HG02798 (cell line): ENCODE measurements at regions not wholly inside any gene's neighbourhood (a gene's known extent, or its start where the extent isn't known, plus 50 kb on each side); places are given as distances from the start of the nearest gene placed in this dataset.
"Not testable (repeated sequence)": the region's sequence is repeated elsewhere in the genome, so short reads cannot be mapped to it uniquely, and the experiment has no call there.

Experiments used
- ATAC-seq: cut with Tn5 transposase; IDR thresholded peaks from one replicate; pipeline ENCODE4 v1.9.1; 2021; ENCODE audit warnings: mild to moderate bottlenecking; ENCODE audit not compliant: unreplicated experiment, poor library complexity

DNA sequence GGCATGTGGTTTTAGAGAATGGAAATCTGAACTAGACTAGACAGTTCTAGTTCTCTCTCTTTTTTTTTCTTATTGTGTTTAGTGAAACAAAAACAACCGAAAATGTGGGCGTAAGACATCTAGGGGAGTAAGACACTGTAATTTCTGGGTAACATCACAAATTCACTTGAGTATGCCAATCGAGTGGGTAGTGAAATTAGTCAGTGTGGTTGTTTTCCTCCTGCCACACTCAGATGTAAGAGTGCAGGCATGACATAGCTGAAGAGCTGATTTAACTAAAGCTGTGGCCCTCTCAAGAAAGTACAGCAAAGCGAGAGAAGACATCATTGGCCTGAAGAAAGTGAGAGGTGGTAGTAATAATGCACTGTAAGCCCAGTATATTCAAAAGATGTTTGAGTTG, 1585.3 kb upstream of the AGA start:
- no peak for ATAC-seq

- ATAC-seq, result no peak
These were observed 1586.1 kb upstream of the AGA start for GRCh38 chr4:179028321-179028720.

- ATAC-seq, result no peak
These were observed 1587.4 kb upstream of the AGA start for GRCh38 chr4:179029683-179030082.

DNA sequence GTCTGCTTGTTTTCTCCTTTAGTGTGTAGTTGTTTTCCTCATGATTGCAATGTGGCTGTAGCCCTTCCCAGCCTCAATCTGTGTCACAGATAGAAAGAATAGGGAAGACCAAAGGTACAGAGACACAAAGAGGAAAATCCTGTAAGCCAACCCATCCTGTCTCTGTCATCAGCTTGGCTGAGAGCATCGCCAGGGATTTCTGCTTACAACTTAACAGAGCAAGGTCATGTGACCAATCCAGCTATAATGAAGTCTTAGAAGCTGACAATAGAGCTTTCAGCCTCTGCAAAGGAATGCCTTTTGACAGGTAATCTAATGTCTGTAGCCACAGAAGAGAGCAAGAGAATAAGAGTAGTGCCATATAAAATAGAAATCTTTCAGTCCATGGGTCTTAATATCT, 1598.0 kb upstream of the AGA start:
- ATAC-seq, result no peak

- no peak for ATAC-seq
These were observed 1606.7 kb upstream of the AGA start for GRCh38 chr4:179048839-179049453.

DNA sequence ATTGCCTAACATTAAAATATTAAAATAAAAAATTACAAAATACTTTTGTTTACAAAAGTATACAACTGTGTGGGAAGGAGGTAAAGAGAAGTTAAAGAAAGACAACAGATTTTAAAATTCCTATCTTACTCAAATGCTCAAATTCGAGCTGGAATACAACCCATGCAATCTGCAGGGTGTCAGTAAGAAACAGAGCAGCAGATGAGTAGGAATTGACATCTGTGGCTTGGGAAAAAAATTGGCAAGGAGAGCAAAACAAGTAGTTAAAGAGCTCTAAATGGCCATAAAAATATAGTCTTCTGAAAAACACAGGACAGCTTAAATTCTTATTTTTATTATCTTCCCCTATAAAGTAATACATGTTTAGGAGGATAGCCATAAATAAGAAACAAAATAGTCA, 1609.0 kb upstream of the AGA start:
- ATAC-seq, result no peak

- ATAC-seq, result no peak
These were observed 1617.2 kb upstream of the AGA start for GRCh38 chr4:179059396-179059795.

DNA sequence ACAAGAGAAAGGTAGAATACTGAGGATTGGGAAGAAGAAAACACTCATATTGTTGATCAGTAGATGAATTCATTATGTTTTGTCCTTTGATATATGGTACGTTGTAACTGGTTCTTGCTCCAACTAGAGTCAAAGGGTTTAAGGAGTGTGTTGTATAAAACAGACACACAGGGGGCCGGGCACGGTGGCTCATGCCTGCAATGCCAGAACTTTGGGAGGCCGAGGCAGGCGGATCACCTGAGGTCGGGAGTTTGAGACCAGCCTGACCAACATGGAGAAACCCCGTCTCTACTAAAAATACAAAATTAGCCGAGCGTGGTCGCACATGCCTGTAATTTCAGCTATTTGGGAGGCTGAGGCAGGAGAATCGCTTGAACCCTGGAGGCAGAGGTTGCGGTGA, 1624.0 kb upstream of the AGA start:
- ATAC-seq, result not testable (repeated sequence)

DNA sequence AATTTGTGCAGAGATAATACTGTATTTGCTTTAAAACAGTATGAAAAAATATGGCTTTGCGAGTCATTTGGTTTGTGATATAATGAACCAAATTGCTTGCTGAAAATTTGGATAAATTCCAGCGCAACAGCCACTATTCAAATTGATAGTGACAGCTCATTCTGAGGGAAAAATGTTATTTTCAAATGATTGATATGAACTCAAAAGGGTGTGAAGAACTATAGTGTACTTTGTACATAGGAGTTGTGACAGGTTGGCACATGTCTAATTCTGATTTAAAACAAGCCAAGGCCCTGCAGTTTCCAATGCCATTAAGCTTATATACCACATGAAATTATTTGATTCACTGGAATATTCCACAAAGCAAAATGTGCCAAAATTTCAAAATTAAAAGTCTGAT, 1628.9 kb upstream of the AGA start:
- no peak for ATAC-seq

GRCh38 chr4:179076865-179077264, 1634.6 kb upstream of the AGA start:
- no peak for ATAC-seq

GRCh38 chr4:179095585-179096221, 1653.5 kb upstream of the AGA start:
- no peak for ATAC-seq

- no peak for ATAC-seq
These were observed 1655.5 kb upstream of the AGA start for GRCh38 chr4:179097741-179098140.

- ATAC-seq, result no peak
These were observed 1668.1 kb upstream of the AGA start for GRCh38 chr4:179110356-179110755.

DNA sequence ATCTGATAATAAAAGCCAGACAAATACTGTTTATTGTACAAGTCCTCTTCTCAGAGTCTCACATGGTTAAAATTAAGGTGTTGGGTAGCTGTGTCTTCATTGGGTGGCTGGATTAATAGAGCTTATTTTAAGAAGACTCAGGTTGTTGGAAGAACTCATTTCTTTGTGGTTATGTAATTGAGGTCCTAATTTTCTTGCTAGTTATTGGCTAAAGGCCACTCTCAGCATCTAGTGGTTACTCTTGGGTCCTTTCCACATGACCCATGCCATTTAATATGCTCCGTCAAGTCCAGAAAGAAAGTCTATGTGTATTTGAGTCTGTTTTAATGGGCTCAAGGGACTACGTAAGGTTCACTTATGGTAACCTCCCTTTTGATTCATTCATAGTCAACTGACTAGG, 1668.6 kb upstream of the AGA start:
- ATAC-seq, result no peak

DNA sequence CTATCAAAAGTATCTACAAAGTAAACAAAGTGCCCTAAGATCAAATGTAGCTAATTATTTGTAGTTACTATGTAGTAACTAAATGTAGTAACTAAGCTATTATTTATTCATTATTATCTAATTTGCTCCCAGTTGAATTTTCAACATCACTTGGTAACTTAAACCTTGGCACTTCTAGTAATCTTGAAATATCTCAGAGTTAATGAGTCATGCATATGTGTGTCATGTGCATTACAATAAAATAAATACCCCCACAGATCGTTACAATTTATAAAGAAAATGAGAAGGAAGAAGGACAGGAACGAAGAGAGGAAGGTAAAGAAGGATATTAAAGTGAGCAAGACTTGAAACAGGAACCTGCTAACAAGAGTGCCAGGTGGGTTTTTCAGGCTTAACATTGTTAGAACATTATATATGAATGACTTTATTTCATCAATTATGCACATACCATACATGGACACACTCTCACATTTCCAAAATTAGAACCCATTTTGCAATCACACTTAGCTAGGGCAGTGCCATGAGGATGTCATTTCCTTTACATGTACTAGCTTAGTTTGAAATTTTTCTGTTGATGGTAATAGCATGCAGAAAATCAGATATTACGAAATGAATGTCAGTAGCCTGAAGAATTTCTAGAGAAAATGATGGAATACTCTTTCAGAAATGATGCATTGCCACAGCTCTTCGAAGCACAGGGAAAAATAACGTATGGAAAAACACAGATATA, 1670.4 kb upstream of the AGA start:
- ATAC-seq, result no peak

GRCh38 chr4:179114615-179115014, 1672.4 kb upstream of the AGA start:
- no peak for ATAC-seq

GRCh38 chr4:179116011-179116410, 1673.8 kb upstream of the AGA start:
- ATAC-seq, result no peak

DNA sequence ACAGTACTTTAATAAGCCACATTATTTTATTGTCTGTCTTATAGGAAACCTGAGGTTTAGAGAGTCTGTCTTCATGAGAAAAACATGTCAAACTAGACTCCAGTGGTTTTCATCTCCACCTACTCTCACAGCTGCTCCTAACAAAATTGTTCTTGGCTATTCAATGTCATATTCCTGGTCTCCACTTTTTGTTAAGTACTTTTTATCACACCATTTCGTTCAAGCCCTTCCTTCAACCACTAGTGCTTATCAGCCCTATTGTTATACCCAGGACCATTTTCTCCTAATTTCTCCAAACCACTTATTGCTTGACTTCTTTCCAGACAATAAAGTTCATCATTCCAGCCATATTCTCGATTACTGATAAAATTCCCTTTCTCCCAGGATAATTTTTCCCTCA, 1674.3 kb upstream of the AGA start:
- no peak for ATAC-seq

GRCh38 chr4:179123084-179123483, 1680.8 kb upstream of the AGA start:
- no peak for ATAC-seq

- no peak for ATAC-seq
These were observed 1682.2 kb upstream of the AGA start for GRCh38 chr4:179124419-179124818.

DNA sequence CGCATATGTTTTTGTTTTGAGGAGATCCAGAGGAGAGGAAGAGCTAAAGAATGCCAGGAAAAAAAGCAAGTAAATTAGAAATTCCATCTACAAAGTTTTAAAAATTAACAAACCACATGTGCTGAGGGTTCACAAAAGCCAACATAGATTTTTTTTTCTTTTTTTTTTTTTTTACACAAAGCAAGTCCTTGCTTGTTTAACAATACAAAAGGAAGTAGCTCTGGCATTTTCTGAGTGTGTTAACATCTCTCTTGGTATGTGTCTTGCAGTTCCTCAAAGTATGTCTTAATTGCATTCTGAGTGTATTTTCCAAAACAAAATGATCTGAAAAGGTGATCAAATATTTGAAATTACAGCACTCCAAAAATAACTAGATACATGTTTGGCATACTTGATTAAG, 1682.7 kb upstream of the AGA start:
- ATAC-seq, result no peak

- no peak for ATAC-seq
These were observed 1683.6 kb upstream of the AGA start for GRCh38 chr4:179125870-179126269.
